ENCODE measurements at regions not wholly inside any gene's neighbourhood (a gene's known extent, or its start where the extent isn't known, plus 50 kb on each side); places are given as distances from the start of the nearest gene placed in this dataset.

GRCh38 chr21:22679207-22679606 is 1681.0 kb downstream of the NCAM2 start (continued):
- TF ChIP-seq PRDM15 (CRISPR knock-in tag; IDR thresholded peaks at IDR 0.05) (no peak), CDX4 (CRISPR knock-in tag; IDR thresholded peaks at IDR 0.05; ENCODE audit: borderline replicate concordance) (no peak), ZNF671 (CRISPR knock-in tag; IDR thresholded peaks at IDR 0.05) (no peak), PREB (CRISPR knock-in tag; IDR thresholded peaks at IDR 0.05; ENCODE audit: borderline replicate concordance) (no peak), KAT7 (CRISPR knock-in tag; IDR thresholded peaks at IDR 0.05; ENCODE audit: borderline replicate concordance) (no peak), AR (CRISPR knock-in tag; IDR thresholded peaks at IDR 0.05) (no peak)

- DNase-seq (ENCODE audit: low spot score) = no peak
- H3K27me3 Mint-ChIP-seq (ENCODE audit: low read depth) = no peaks in the 10 kb centered on the region
- H3K9me3 Mint-ChIP-seq = peaks cover 67% of the 10 kb centered on the region
- POLR2A ChIA-PET = no interaction called here
- H3K36me3 Mint-ChIP-seq = peaks cover 27% of the 10 kb centered on the region
- ATAC-seq = no peak
- CTCF ChIA-PET = no interaction called here
- H3K27ac Mint-ChIP-seq = no peak overlapping the region
- no peak overlapping the region for H3K4me3 Mint-ChIP-seq
- H3K4me1 Mint-ChIP-seq = no peaks in the 10 kb centered on the region
- TF ChIP-seq RELA (CRISPR knock-in tag; IDR thresholded peaks at IDR 0.05; ENCODE audit: borderline replicate concordance) (no peak), ATF6 (CRISPR knock-in tag; IDR thresholded peaks at IDR 0.05) (no peak), ZNF281 (CRISPR knock-in tag; IDR thresholded peaks at IDR 0.05) (no peak), JAZF1 (CRISPR knock-in tag; IDR thresholded peaks at IDR 0.05) (no peak), ATF3 (CRISPR knock-in tag; conservative IDR thresholded peaks at IDR 0.05) (no peak), ZNF219 (CRISPR knock-in tag; IDR thresholded peaks at IDR 0.05; ENCODE audit: borderline replicate concordance) (no peak), GABPB1 (CRISPR knock-in tag; IDR thresholded peaks at IDR 0.05) (no peak), EMX1 (CRISPR knock-in tag; IDR thresholded peaks at IDR 0.05) (no peak), OVOL2 (CRISPR knock-in tag; IDR thresholded peaks at IDR 0.05; ENCODE audit: borderline replicate concordance) (no peak), ZNF263 (CRISPR knock-in tag; IDR thresholded peaks at IDR 0.05; ENCODE audit: low read depth) (no peak), RORB (CRISPR knock-in tag; IDR thresholded peaks at IDR 0.05) (no peak), FOXP1 (CRISPR knock-in tag; IDR thresholded peaks at IDR 0.05; ENCODE audit: borderline replicate concordance) (no peak), ZNF512 (CRISPR knock-in tag; IDR thresholded peaks at IDR 0.05; ENCODE audit: borderline replicate concordance) (no peak), ZNF671 (CRISPR knock-in tag; IDR thresholded peaks at IDR 0.05) (no peak)
These were observed 1693.4 kb downstream of the NCAM2 start for GRCh38 chr21:22691658-22692057.

Data from WTC11 (cell line).